ENCODE measurements at regions not wholly inside any gene's neighbourhood (a gene's known extent, or its start where the extent isn't known, plus 50 kb on each side); places are given as distances from the start of the nearest gene placed in this dataset.

DNA sequence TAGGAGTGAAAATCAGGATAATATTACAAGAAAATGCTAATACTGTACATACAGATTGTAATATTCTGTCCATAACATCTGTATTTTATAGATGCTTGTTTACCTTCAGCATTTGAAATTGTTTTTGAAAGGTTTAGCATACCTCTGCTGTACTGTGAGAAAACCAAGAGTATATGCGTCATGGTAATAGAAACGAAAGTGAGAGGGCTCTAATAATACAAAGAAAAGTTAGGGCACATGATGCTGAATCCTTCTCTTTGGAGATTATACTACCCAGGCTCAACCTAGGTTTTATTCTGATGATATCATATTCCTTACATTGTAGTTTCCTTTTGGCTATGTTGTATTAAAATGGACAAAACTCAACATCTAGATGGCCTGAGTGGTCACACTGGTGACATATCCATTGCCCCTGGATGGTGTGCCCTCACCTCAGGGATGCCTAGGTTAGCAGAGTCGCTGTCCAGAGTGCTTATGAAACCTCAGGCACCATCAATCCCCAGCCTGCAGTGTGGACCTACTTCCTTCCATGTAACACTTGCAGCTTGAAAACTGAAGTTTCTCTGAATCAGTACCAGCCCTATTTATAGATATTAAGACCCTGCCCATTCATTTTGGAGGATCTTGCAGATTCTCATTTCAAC lies 253.7 kb downstream of the KCTD12 start:
- TF ChIP-seq, protein P1, sequence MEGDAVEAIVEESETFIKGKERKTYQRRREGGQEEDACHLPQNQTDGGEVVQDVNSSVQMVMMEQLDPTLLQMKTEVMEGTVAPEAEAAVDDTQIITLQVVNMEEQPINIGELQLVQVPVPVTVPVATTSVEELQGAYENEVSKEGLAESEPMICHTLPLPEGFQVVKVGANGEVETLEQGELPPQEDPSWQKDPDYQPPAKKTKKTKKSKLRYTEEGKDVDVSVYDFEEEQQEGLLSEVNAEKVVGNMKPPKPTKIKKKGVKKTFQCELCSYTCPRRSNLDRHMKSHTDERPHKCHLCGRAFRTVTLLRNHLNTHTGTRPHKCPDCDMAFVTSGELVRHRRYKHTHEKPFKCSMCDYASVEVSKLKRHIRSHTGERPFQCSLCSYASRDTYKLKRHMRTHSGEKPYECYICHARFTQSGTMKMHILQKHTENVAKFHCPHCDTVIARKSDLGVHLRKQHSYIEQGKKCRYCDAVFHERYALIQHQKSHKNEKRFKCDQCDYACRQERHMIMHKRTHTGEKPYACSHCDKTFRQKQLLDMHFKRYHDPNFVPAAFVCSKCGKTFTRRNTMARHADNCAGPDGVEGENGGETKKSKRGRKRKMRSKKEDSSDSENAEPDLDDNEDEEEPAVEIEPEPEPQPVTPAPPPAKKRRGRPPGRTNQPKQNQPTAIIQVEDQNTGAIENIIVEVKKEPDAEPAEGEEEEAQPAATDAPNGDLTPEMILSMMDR (IDR thresholded peaks at IDR 0.05): no peak
- no peak for TF ChIP-seq POLR2A (IDR thresholded peaks at IDR 0.05)

Measured in testis (tissue), 2 donors.